A549 (cell line): ENCODE measurements at regions not wholly inside any gene's neighbourhood (a gene's known extent, or its start where the extent isn't known, plus 50 kb on each side); places are given as distances from the start of the nearest gene placed in this dataset.

Source experiments
- ATAC-seq, 2 experiments: fragments of 200-7000 bp in 1 of 2; fragments of >200 bp in 1 of 2; cut with Nextera tagmentation in 1 of 2; cut with Tn5 transposase in 1 of 2; 3 replicates each; pipeline versions ENCODE4 v1.8.0 to v1.9.1; 2018 to 2020; ENCODE audit warnings: mild to moderate bottlenecking in 1 of 2, moderate library complexity in 1 of 2
- CTCF ChIA-PET: fragments of 300-600 bp; sonication (Branson Sonifier 250); formaldehyde crosslinking; extraction: SDS; loops from one replicate; lab custom pipeline; 2021; ENCODE audit warnings: antibody characterized with exemption, inconsistent platforms; lab: Yijun Ruan, JAX
- POLR2A ChIA-PET: fragments of 350-600 bp; formaldehyde crosslinking; extraction: SDS; loops from one replicate; lab custom pipeline; 2021; ENCODE audit warnings: antibody characterized with exemption, inconsistent platforms; lab: Yijun Ruan, JAX
- DNase-seq, 2 experiments: peaks; one replicate each; pipeline versions ENCODE4 v3.0.0 to v3.0.0-alpha.2; 2011 to 2016; ENCODE audit warnings: low read depth in 1 of 2, low spot score in 1 of 2
- FAIRE-seq: peaks from 2 replicates; lab custom pipeline; 2011; peaks lifted over from hg19 to GRCh38; lab: Jason Lieb, UNC
- H3K27ac ChIP-seq, 2 experiments: fragments of >200 bp; sonication (Bioruptor Twin); formaldehyde crosslinking; 3 replicates each; pipeline ENCODE4 v1.5.1; 2016 to 2017
- H3K4me1 ChIP-seq: fragments of >200 bp; sonication (Bioruptor Twin); formaldehyde crosslinking; 3 replicates; pipeline ENCODE4 v1.6.1; 2016
- H3K4me2 ChIP-seq: fragments of >200 bp; sonication (Bioruptor Twin); formaldehyde crosslinking; 3 replicates; pipeline ENCODE4 v1.6.1; 2016
- H3K4me3 ChIP-seq: fragments of >200 bp; sonication (Bioruptor Twin); formaldehyde crosslinking; 3 replicates; pipeline ENCODE4 v1.5.1; 2016
- H3K9me3 ChIP-seq: fragments of >200 bp; sonication (Bioruptor Twin); formaldehyde crosslinking; 3 replicates; pipeline ENCODE4 v1.6.1; 2016
- BHLHE40 ChIP-seq: IDR thresholded peaks from 2 replicates; pipeline ENCODE4 v1.6.1; 2012; ENCODE audit warnings: low read depth, low read length, inconsistent platforms
- CBX2 ChIP-seq: fragments of 200-600 bp; sonication (generic); IDR thresholded peaks from 2 replicates; pipeline ENCODE4 v1.6.1; 2016; ENCODE audit warnings: low read depth, mild to moderate bottlenecking, borderline replicate concordance
- CBX8 ChIP-seq: fragments of 200-600 bp; sonication (generic); IDR thresholded peaks from 2 replicates; pipeline ENCODE4 v1.6.1; 2016
- CHD2 ChIP-seq: fragments of 150-350 bp; IDR thresholded peaks from 2 replicates; pipeline ENCODE4 v1.6.1; 2014; ENCODE audit warnings: low read length; ENCODE audit not compliant: partially characterized antibody
- EHF ChIP-seq: fragments of 250-450 bp; sonication (Bioruptor Pico); IDR thresholded peaks from 2 replicates; pipeline ENCODE4 v1.5.0; 2020; ENCODE audit warnings: mild to moderate bottlenecking
- EP300 ChIP-seq, 2 experiments: fragments of >200 bp; sonication (Bioruptor Twin); formaldehyde crosslinking; IDR thresholded peaks; 2 replicates in 1 of 2; 3 replicates in 1 of 2; pipeline ENCODE4 v1.6.1; 2016 to 2017
- FOSB ChIP-seq: fragments of 250-450 bp; sonication (Bioruptor Pico); IDR thresholded peaks from 2 replicates; pipeline ENCODE4 v1.5.0; 2020; ENCODE audit warnings: mild to moderate bottlenecking, moderate library complexity
- FOXS1 ChIP-seq: fragments of 250-450 bp; sonication (Bioruptor Pico); IDR thresholded peaks from 2 replicates; pipeline ENCODE4 v1.5.0; 2020; ENCODE audit warnings: mild to moderate bottlenecking, moderate library complexity
- GATA3 ChIP-seq: IDR thresholded peaks from 2 replicates; pipeline ENCODE4 v1.6.1; 2012; ENCODE audit warnings: borderline replicate concordance
- HDAC2 ChIP-seq: fragments of 200-600 bp; sonication (generic); IDR thresholded peaks from 2 replicates; pipeline ENCODE4 v1.6.1; 2016
- HOXA7 ChIP-seq: fragments of 250-450 bp; sonication (Bioruptor Pico); IDR thresholded peaks from 2 replicates; pipeline ENCODE4 v1.5.0; 2020; ENCODE audit warnings: mild to moderate bottlenecking, moderate library complexity
- HOXB5 ChIP-seq: fragments of 250-450 bp; sonication (Bioruptor Pico); IDR thresholded peaks from 2 replicates; pipeline ENCODE4 v1.5.0; 2020; ENCODE audit warnings: mild to moderate bottlenecking, moderate library complexity
- JUNB ChIP-seq: fragments of >200 bp; sonication (Bioruptor Twin); formaldehyde crosslinking; IDR thresholded peaks from 2 replicates; pipeline ENCODE4 v1.6.1; 2016
- KDM1A ChIP-seq: fragments of 200-600 bp; sonication (generic); IDR thresholded peaks from 2 replicates; pipeline ENCODE4 v1.6.1; 2016; ENCODE audit warnings: low read depth, mild to moderate bottlenecking
- KDM5A ChIP-seq: fragments of 200-600 bp; sonication (generic); IDR thresholded peaks from 2 replicates; pipeline ENCODE4 v1.6.1; 2016; ENCODE audit warnings: antibody characterized with exemption, mild to moderate bottlenecking
- MAFK ChIP-seq: fragments of 450-650 bp; IDR thresholded peaks from 2 replicates; pipeline ENCODE4 v1.6.1; 2014; ENCODE audit not compliant: partially characterized antibody
- MAZ ChIP-seq: fragments of 150-350 bp; IDR thresholded peaks from 2 replicates; pipeline ENCODE4 v1.6.1; 2014; ENCODE audit warnings: antibody characterized with exemption, low read depth, low read length, borderline replicate concordance
- NFE2L2 ChIP-seq: fragments of 150-350 bp; conservative IDR thresholded peaks from 2 replicates; pipeline ENCODE4 v1.6.1; 2014; ENCODE audit warnings: low read length
- NPAS2 ChIP-seq: fragments of 250-450 bp; sonication (Bioruptor Pico); IDR thresholded peaks from 2 replicates; pipeline ENCODE4 v1.8.0; 2022; ENCODE audit warnings: mild to moderate bottlenecking, moderate library complexity, borderline replicate concordance
- NR3C1 ChIP-seq: fragments of >200 bp; sonication (Bioruptor Twin); formaldehyde crosslinking; IDR thresholded peaks from 3 replicates; pipeline ENCODE4 v1.6.1; 2017
- PHF8 ChIP-seq: fragments of 200-600 bp; sonication (generic); IDR thresholded peaks from 2 replicates; pipeline ENCODE4 v1.6.1; 2016; ENCODE audit warnings: low read depth, mild to moderate bottlenecking, antibody characterized with exemption, moderate library complexity, borderline replicate concordance
- POLR2A ChIP-seq: IDR thresholded peaks from 2 replicates; pipeline ENCODE4 v1.6.1; 2012; ENCODE audit warnings: mild to moderate bottlenecking, low read length
- POLR2AphosphoS2 ChIP-seq: conservative IDR thresholded peaks from 2 replicates; pipeline ENCODE4 v1.6.1; 2012; ENCODE audit warnings: low read length, improper control_type of control experiment, inconsistent platforms
- RAD21 ChIP-seq, 2 experiments: fragments of >200 bp in 1 of 2; sonication (Bioruptor Twin) in 1 of 2; formaldehyde crosslinking in 1 of 2; IDR thresholded peaks in 1 of 2; conservative IDR thresholded peaks in 1 of 2; 2 replicates in 1 of 2; 3 replicates in 1 of 2; pipeline ENCODE4 v1.6.1; 2012 to 2018; ENCODE audit warnings: inconsistent platforms in 1 of 2
- RFX5 ChIP-seq: fragments of 450-650 bp; IDR thresholded peaks from 2 replicates; pipeline ENCODE4 v1.7.1; 2014; ENCODE audit warnings: antibody characterized with exemption, mild to moderate bottlenecking, moderate library complexity
- RNF2 ChIP-seq: fragments of 200-600 bp; sonication (generic); IDR thresholded peaks from 2 replicates; pipeline ENCODE4 v1.6.1; 2016; ENCODE audit warnings: low read depth, mild to moderate bottlenecking, antibody characterized with exemption, moderate library complexity, borderline replicate concordance
- SMC3 ChIP-seq: fragments of >200 bp; sonication (Bioruptor Twin); formaldehyde crosslinking; IDR thresholded peaks from 3 replicates; pipeline ENCODE4 v1.6.1; 2018; ENCODE audit warnings: inconsistent platforms
- SREBF2 ChIP-seq: fragments of 450-650 bp; IDR thresholded peaks from 2 replicates; pipeline ENCODE4 v1.6.1; 2014; ENCODE audit warnings: mild to moderate bottlenecking, moderate library complexity
- TFCP2L1 ChIP-seq: fragments of 250-450 bp; sonication (Bioruptor Pico); IDR thresholded peaks from 2 replicates; pipeline ENCODE4 v1.5.0; 2021; ENCODE audit warnings: mild to moderate bottlenecking
- TP53 ChIP-seq: fragments of 250-450 bp; sonication (Bioruptor Pico); IDR thresholded peaks from 2 replicates; pipeline ENCODE4 v1.5.0; 2021; ENCODE audit warnings: mild to moderate bottlenecking, moderate library complexity
- ZC3H11A ChIP-seq: fragments of 450-650 bp; IDR thresholded peaks from 2 replicates; pipeline ENCODE4 v1.6.1; 2014; ENCODE audit warnings: antibody characterized with exemption, mild to moderate bottlenecking
- WGBS: methylation state at CpG from one replicate; pipeline ENCODE4 v1.1.6; 2017; ENCODE audit errors: missing lambda C conversion rate; 5-methylcytosine and 5-hydroxymethylcytosine counted together
- TF ChIP-seq, protein P1 (sequence below): fragments of 250-450 bp; sonication (Bioruptor Pico); IDR thresholded peaks from 2 replicates; pipeline ENCODE4 v1.5.0; 2021; ENCODE audit warnings: mild to moderate bottlenecking, moderate library complexity, borderline replicate concordance
- TF ChIP-seq, protein P2 (sequence below): fragments of 150-350 bp; IDR thresholded peaks from 2 replicates; pipeline ENCODE4 v1.6.1; 2014; ENCODE audit warnings: low read depth, mild to moderate bottlenecking, low read length
- TF ChIP-seq, protein P3 (sequence below): IDR thresholded peaks from 2 replicates; pipeline ENCODE4 v1.6.1; 2012; ENCODE audit warnings: low read depth, borderline replicate concordance
- TF ChIP-seq, protein P4 (sequence below): fragments of >200 bp; sonication (Bioruptor Twin); formaldehyde crosslinking; IDR thresholded peaks from 2 replicates; pipeline ENCODE4 v1.6.1; 2016

DNA sequence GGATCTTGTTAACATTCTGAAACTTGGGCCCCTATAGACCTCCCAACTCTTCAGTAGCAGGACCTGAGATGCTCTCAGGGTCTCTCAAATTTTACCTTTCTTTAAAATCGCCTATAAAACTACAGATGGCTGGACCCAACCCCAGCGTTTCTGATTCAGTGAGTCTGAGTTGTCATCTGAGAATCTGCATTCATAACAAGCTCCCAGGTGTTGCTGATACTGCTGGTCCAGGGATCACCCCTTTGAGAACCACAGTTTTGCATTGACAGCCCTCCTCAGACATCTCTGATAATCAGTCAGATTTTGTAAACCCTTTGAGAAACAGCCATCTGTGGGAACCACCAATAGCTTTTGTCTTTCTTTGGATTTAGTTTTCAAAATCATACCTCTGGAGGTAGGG lies 315.8 kb downstream of the CYRIA start:
- Histone ChIP-seq H3K27ac (no peak overlapping the region), H3K4me2 (no peak overlapping the region)
- CTCF ChIA-PET = interaction anchor here (1.5 kb wide), 1 partner anchor 410 kb away, joined by 3 read pairs; no protein-coding TSS in a partner anchor
- FAIRE-seq = no peak
- TF ChIP-seq HOXB5 (CRISPR knock-in tag) (no peak), JUNB (no peak), TFCP2L1 (CRISPR knock-in tag) (no peak), CHD2 (no peak), GATA3 (no peak), KDM5A (no peak), NFE2L2 (no peak), KDM1A (no peak)
- TF ChIP-seq, protein P1, sequence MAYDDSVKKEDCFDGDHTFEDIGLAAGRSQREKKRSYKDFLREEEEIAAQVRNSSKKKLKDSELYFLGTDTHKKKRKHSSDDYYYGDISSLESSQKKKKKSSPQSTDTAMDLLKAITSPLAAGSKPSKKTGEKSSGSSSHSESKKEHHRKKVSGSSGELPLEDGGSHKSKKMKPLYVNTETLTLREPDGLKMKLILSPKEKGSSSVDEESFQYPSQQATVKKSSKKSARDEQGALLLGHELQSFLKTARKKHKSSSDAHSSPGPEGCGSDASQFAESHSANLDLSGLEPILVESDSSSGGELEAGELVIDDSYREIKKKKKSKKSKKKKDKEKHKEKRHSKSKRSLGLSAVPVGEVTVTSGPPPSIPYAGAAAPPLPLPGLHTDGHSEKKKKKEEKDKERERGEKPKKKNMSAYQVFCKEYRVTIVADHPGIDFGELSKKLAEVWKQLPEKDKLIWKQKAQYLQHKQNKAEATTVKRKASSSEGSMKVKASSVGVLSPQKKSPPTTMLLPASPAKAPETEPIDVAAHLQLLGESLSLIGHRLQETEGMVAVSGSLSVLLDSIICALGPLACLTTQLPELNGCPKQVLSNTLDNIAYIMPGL (CRISPR knock-in tag) = no peak
- TF ChIP-seq, all 56 proteins: peak for 0
- DNase-seq (no peak), ATAC-seq (no peak)
- H3K9me3 ChIP-seq = peaks cover 2% of the 10 kb centered on the region; the same call in 2 of the 3 replicates
- no peaks in the 10 kb centered on the region for H3K4me1 ChIP-seq
- 0% methylated on average over 2 of the region's 2 CpGs for WGBS
- POLR2A ChIA-PET = no interaction called here
- H3K4me3 ChIP-seq = no peak overlapping the region

DNA sequence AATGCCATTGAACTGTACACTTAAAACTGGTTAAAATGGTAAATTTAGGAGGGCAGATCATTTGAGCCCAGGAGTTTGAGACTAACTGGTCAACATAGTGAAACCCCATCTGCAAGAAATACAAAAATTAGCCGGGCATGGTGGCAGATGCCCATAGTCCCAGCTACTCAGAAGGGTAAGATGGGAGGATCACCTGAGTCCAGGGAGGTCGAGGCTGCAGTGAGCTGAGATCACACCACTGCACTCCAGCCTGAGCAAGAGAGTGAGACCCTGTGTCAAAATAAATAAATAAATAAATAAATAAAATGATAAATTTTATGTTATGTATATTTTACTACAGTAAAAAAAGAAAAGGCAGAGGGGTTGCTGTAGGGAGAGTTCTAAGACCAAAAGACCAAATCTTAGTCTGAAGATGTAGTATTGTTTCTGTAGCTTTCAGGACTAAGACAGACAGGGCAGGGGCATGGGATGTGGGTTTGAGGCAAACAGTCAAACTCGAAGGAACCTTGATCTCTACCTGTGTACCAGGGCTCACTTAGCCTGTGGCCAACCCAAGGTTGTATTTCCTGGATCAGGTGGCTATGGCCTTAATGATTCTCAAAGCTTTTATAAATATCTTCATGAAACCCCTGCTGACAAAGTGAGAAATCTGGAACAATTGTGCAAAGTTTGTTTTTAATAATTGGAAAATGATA lies 316.7 kb downstream of the CYRIA start:
- no peaks in the 10 kb centered on the region for H3K4me1 ChIP-seq

DNA sequence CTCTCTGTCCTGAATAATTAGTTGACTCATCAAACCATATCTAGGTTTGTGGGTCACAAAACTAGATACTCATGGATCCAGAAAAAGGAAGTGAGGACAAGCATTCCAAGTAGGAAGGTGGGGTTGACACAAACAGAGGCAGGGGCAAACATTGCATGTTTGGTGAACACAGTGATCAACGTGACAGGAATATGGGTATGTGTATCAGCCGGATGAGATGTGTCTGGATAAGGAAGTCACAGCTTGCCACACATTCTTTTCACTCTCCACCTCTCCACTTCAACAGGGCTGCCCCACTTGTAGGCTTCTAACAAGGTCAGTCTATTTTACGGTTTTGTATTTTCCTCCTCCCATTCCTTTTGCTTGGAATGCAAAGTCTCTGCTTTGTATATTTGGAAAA lies 319.0 kb downstream of the CYRIA start:
- FAIRE-seq (no peak), ATAC-seq (no peak), DNase-seq (no peak)
- Histone ChIP-seq H3K9me3 (peaks cover 2% of the 10 kb centered on the region; the same call in 2 of the 3 replicates), H3K4me2 (no peak overlapping the region), H3K4me1 (no peaks in the 10 kb centered on the region), H3K27ac (no peak overlapping the region), H3K4me3 (no peak overlapping the region)
- CTCF ChIA-PET = no interaction called here
- POLR2A ChIA-PET = no interaction called here
- TF ChIP-seq, protein P1 (CRISPR knock-in tag) = no peak
- TF ChIP-seq SMC3 (no peak), CBX8 (no peak), EHF (no peak), MAZ (no peak), HDAC2 (no peak), NR3C1 (no peak), EP300 (IDR thresholded peaks at IDR 0.05) (no peak), PHF8 (no peak), ZC3H11A (no peak), TFCP2L1 (CRISPR knock-in tag) (no peak), RAD21 (conservative IDR thresholded peaks at IDR 0.05 in 1 of 2, IDR thresholded peaks at IDR 0.05 in 1 of 2) (no peak)
- TF ChIP-seq, protein P2, sequence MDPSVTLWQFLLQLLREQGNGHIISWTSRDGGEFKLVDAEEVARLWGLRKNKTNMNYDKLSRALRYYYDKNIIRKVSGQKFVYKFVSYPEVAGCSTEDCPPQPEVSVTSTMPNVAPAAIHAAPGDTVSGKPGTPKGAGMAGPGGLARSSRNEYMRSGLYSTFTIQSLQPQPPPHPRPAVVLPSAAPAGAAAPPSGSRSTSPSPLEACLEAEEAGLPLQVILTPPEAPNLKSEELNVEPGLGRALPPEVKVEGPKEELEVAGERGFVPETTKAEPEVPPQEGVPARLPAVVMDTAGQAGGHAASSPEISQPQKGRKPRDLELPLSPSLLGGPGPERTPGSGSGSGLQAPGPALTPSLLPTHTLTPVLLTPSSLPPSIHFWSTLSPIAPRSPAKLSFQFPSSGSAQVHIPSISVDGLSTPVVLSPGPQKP = no peak
- TF ChIP-seq, protein P3, sequence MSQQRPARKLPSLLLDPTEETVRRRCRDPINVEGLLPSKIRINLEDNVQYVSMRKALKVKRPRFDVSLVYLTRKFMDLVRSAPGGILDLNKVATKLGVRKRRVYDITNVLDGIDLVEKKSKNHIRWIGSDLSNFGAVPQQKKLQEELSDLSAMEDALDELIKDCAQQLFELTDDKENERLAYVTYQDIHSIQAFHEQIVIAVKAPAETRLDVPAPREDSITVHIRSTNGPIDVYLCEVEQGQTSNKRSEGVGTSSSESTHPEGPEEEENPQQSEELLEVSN = no peak
- 0% methylated on average over 3 of the region's 3 CpGs for WGBS

More for the DNA sequence above, 316.7 kb downstream of the CYRIA start:
- 0% methylated on average over 3 of the region's 3 CpGs for WGBS
- ATAC-seq (no peak), DNase-seq (no peak), FAIRE-seq (no peak)
- H3K27ac ChIP-seq = no peak overlapping the region
- no peak overlapping the region for H3K4me3 ChIP-seq
- ChIA-PET CTCF (interaction anchor here (1.0 kb wide), 1 partner anchor 10 kb away, joined by 5 read pairs; no protein-coding TSS in a partner anchor), POLR2A (no interaction called here)
- TF ChIP-seq FOSB (no peak), RNF2 (no peak), NR3C1 (no peak), HOXA7 (no peak), RFX5 (no peak), EP300 (IDR thresholded peaks at IDR 0.05) (no peak), ZC3H11A (no peak), FOXS1 (no peak), TP53 (CRISPR knock-in tag) (no peak), NPAS2 (CRISPR knock-in tag) (no peak), NFE2L2 (no peak), KDM1A (no peak), POLR2A (no peak), SREBF2 (no peak), CHD2 (no peak), MAFK (no peak), POLR2AphosphoS2 (no peak), CBX2 (no peak), BHLHE40 (no peak)
- TF ChIP-seq, protein P4, sequence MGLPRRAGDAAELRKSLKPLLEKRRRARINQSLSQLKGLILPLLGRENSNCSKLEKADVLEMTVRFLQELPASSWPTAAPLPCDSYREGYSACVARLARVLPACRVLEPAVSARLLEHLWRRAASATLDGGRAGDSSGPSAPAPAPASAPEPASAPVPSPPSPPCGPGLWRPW = no peak
- H3K9me3 ChIP-seq = peaks cover 2% of the 10 kb centered on the region; the same call in 2 of the 3 replicates
- H3K4me2 ChIP-seq = no peak overlapping the region
